NB4 (cell line): ENCODE measurements at regions not wholly inside any gene's neighbourhood (a gene's known extent, or its start where the extent isn't known, plus 50 kb on each side); places are given as distances from the start of the nearest gene placed in this dataset.

ENCODE experiments used
- DNase-seq: peaks from one replicate; pipeline ENCODE4 v3.0.0; 2010; ENCODE audit warnings: low read depth
- H3K4me3 ChIP-seq: one replicate; pipeline ENCODE4 v1.5.1; 2011; ENCODE audit warnings: mild to moderate bottlenecking, low read depth, low read length, moderate library complexity
- MYC ChIP-seq: IDR thresholded peaks from 2 replicates; pipeline ENCODE4 v1.6.1; 2011; ENCODE audit warnings: low read depth, low read length
- POLR2A ChIP-seq: IDR thresholded peaks from 2 replicates; pipeline ENCODE4 v1.6.1; 2011; ENCODE audit warnings: mild to moderate bottlenecking; ENCODE audit not compliant: insufficient read length; ENCODE audit errors: extremely low read depth
- TF ChIP-seq, protein P1 (sequence below): IDR thresholded peaks from 2 replicates; pipeline ENCODE4 v1.6.1; 2011; ENCODE audit warnings: low read depth, low read length
- TF ChIP-seq, protein P2 (sequence below): IDR thresholded peaks from one replicate; pipeline ENCODE4 v1.5.1; 2012; ENCODE audit warnings: low read depth, low read length

DNA sequence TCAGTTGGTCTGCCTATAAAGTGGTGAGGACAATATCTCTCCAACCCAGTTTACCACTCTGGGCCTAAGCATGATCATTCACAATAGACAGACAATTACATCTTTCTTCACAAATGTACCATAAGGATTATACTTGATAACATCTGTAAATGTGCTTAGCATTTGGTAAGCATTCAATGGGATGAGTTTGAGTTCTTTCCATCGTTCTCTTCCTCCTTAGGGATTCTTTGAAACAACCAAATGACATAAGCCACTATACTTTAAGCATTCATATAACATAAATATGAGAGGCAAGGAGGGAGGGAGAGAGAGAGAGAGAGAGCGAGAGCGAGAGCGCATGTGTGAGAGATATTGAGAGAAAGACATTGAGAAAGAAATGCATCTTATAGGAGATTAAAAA lies 303.3 kb upstream of the CBLB start:
- H3K4me3 ChIP-seq, result no peak overlapping the region
- TF ChIP-seq, protein P1, sequence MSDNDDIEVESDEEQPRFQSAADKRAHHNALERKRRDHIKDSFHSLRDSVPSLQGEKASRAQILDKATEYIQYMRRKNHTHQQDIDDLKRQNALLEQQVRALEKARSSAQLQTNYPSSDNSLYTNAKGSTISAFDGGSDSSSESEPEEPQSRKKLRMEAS, result no peak
- TF ChIP-seq POLR2A (no peak), MYC (no peak)
- TF ChIP-seq, protein P2, sequence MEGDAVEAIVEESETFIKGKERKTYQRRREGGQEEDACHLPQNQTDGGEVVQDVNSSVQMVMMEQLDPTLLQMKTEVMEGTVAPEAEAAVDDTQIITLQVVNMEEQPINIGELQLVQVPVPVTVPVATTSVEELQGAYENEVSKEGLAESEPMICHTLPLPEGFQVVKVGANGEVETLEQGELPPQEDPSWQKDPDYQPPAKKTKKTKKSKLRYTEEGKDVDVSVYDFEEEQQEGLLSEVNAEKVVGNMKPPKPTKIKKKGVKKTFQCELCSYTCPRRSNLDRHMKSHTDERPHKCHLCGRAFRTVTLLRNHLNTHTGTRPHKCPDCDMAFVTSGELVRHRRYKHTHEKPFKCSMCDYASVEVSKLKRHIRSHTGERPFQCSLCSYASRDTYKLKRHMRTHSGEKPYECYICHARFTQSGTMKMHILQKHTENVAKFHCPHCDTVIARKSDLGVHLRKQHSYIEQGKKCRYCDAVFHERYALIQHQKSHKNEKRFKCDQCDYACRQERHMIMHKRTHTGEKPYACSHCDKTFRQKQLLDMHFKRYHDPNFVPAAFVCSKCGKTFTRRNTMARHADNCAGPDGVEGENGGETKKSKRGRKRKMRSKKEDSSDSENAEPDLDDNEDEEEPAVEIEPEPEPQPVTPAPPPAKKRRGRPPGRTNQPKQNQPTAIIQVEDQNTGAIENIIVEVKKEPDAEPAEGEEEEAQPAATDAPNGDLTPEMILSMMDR, result no peak
- no peak for DNase-seq

- DNase-seq, result no peak
- TF ChIP-seq, protein P2, result no peak
- H3K4me3 ChIP-seq, result no peak overlapping the region
Observed at GRCh38 chr3:106172780-106173179, 304.0 kb upstream of the CBLB start.

- no peak overlapping the region for H3K4me3 ChIP-seq
- DNase-seq, result no peak
- TF ChIP-seq, protein P2, result no peak
- no peak for TF ChIP-seq POLR2A
- TF ChIP-seq MYC, result no peak
- TF ChIP-seq, protein P1, result no peak
Observed at GRCh38 chr3:106175276-106175675, 306.5 kb upstream of the CBLB start.

DNA sequence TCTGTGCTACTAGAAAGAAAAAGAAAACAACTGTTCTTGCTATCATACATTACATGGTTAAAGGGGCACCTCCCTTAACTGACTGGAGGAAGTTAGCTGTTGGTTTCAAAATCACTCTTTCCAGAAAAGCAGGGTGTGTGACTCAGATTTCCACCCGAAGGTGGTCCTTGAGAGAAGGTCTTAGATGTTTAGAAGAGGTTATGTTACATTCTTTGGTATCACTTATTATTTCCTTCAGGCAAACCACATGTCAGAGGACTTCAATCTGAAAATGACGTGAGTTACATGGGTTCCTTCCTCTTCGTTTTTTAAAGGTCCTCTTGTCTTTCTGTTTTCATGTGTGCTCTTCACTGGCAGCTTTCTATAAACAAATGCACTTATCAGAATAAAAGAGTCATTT lies 307.9 kb upstream of the CBLB start:
- TF ChIP-seq POLR2A (no peak), MYC (no peak)
- TF ChIP-seq, protein P1, result no peak
- TF ChIP-seq, protein P2, result no peak
- peak; percentile 26 for DNase-seq
- no peak overlapping the region for H3K4me3 ChIP-seq

- no peak for TF ChIP-seq MYC
- TF ChIP-seq, protein P2, result no peak
- DNase-seq, result no peak
- H3K4me3 ChIP-seq, result no peak overlapping the region
Observed at GRCh38 chr3:106182950-106183511, 314.2 kb upstream of the CBLB start.

DNA sequence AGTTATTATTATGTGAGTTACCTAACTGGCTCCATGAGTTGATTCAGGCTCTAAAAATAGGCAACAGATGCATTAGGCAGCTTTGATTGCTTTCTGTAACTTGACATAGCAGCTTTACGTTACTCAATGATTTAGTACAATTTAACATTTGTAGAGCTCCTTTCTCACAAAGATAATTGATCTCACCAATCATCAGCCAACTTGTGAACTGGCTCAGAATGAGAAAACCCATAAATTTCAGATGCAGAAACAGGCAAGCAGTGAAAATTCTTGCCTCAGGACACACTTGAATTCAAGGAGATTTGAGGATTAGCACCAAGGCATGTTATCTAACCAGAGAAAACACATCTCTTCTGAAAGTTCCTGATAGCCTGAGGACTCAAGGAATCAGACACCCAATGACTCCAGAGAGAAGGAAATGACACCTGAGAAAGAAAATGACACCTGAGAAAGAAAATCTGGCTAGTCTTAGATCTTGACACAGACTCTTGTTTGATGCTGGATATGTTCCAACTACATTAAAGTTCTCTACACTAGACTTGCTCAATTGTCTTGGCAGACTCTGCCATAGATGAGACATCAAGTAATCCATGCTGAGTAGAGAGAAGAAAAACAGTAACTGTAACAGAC lies 315.1 kb upstream of the CBLB start:
- no peak overlapping the region for H3K4me3 ChIP-seq
- no peak for DNase-seq
- TF ChIP-seq POLR2A (no peak), MYC (no peak)
- TF ChIP-seq, protein P2, result no peak
